Activated B cell treated with CpG ODN at 0.5 μM for 24 hours (primary cell): ENCODE measurements at regions not wholly inside any gene's neighbourhood (a gene's known extent, or its start where the extent isn't known, plus 50 kb on each side); places are given as distances from the start of the nearest gene placed in this dataset.
"Not testable (repeated sequence)": the region's sequence is repeated elsewhere in the genome, so short reads cannot be mapped to it uniquely, and the experiment has no call there.

Experiments
- ATAC-seq: fragments of 200-7000 bp; cut with Tn5 transposase; one replicate; pipeline ENCODE4 v1.10.0; 2021; ENCODE audit warnings: low read depth, mild to moderate bottlenecking, moderate library complexity
- CTCF ChIA-PET: fragments of 350-600 bp; sonication (Branson Sonifier 250); formaldehyde crosslinking; loops from one replicate; lab custom pipeline; 2021; ENCODE audit warnings: antibody characterized with exemption; lab: Charles Lee
- POLR2A ChIA-PET: fragments of 350-600 bp; sonication (Branson Sonifier 250); formaldehyde crosslinking; loops from one replicate; lab custom pipeline; 2021; ENCODE audit warnings: antibody characterized with exemption; lab: Charles Lee
- DNase-seq: peaks from one replicate; pipeline ENCODE4 v3.0.0; 2022
- H3K27ac Mint-ChIP-seq: one replicate; pipeline ENCODE4 v1.8.0; 2020; ENCODE audit warnings: mixed read lengths
- H3K27me3 Mint-ChIP-seq: one replicate; pipeline ENCODE4 v1.8.0; 2021; ENCODE audit warnings: mixed read lengths
- H3K36me3 Mint-ChIP-seq: one replicate; pipeline ENCODE4 v1.8.0; 2021; ENCODE audit warnings: low read depth, mixed read lengths
- H3K4me1 Mint-ChIP-seq: one replicate; pipeline ENCODE4 v1.8.0; 2021; ENCODE audit warnings: mixed read lengths
- H3K4me3 Mint-ChIP-seq: one replicate; pipeline ENCODE4 v1.8.0; 2020; ENCODE audit warnings: mild to moderate bottlenecking, mixed read lengths
- H3K9me3 Mint-ChIP-seq: one replicate; pipeline ENCODE4 v1.8.0; 2020; ENCODE audit warnings: mixed read lengths
- CTCF ChIP-seq: fragments of 200-600 bp; IDR thresholded peaks from one replicate; pipeline ENCODE4 v1.8.0; 2022; ENCODE audit warnings: antibody characterized with exemption, mild to moderate bottlenecking
- intact Hi-C: fragments of 100-400 bp; cut with micrococcal nuclease; formaldehyde crosslinking; loops from one replicate; pipeline ENCODE4 v1.15.1; 2024

GRCh38 chr2:221897718-221898117 is 325.6 kb upstream of the EPHA4 start:
- no peak overlapping the region for H3K27ac Mint-ChIP-seq
- H3K4me3 Mint-ChIP-seq: no peak overlapping the region
- H3K4me1 Mint-ChIP-seq: no peaks in the 10 kb centered on the region
- H3K27me3 Mint-ChIP-seq: no peaks in the 10 kb centered on the region
- ChIA-PET POLR2A (no interaction called here), CTCF (no interaction called here)
- ATAC-seq (no peak), DNase-seq (no peak)
- intact Hi-C loops: no loop called here
- H3K36me3 Mint-ChIP-seq: no peaks in the 10 kb centered on the region
- no peak for TF ChIP-seq CTCF
- H3K9me3 Mint-ChIP-seq: no peaks in the 10 kb centered on the region

- TF ChIP-seq CTCF: no peak
- Mint-ChIP-seq H3K36me3 (no peaks in the 10 kb centered on the region), H3K27ac (no peak overlapping the region), H3K4me3 (no peak overlapping the region), H3K4me1 (no peaks in the 10 kb centered on the region), H3K27me3 (no peaks in the 10 kb centered on the region), H3K9me3 (no peaks in the 10 kb centered on the region)
- intact Hi-C loops: no loop called here
- ChIA-PET CTCF (no interaction called here), POLR2A (no interaction called here)
- DNase-seq (no peak), ATAC-seq (no peak)
Measured at GRCh38 chr2:221896505-221897151, 324.5 kb upstream of the EPHA4 start.

GRCh38 chr2:221895366-221896121 is 323.4 kb upstream of the EPHA4 start:
- no peak overlapping the region for H3K27ac Mint-ChIP-seq
- no peaks in the 10 kb centered on the region for H3K36me3 Mint-ChIP-seq
- TF ChIP-seq CTCF: no peak
- intact Hi-C loops: no loop called here
- ChIA-PET POLR2A (no interaction called here), CTCF (no interaction called here)
- no peak for ATAC-seq
- no peak for DNase-seq
- no peak overlapping the region for H3K4me3 Mint-ChIP-seq
- no peaks in the 10 kb centered on the region for H3K27me3 Mint-ChIP-seq
- H3K9me3 Mint-ChIP-seq: no peaks in the 10 kb centered on the region
- no peaks in the 10 kb centered on the region for H3K4me1 Mint-ChIP-seq

GRCh38 chr2:221893501-221893900 is 321.4 kb upstream of the EPHA4 start:
- Mint-ChIP-seq H3K4me3 (no peak overlapping the region), H3K9me3 (no peaks in the 10 kb centered on the region), H3K4me1 (no peaks in the 10 kb centered on the region), H3K27me3 (no peaks in the 10 kb centered on the region), H3K27ac (no peak overlapping the region), H3K36me3 (no peaks in the 10 kb centered on the region)
- DNase-seq: no peak
- TF ChIP-seq CTCF: no peak
- POLR2A ChIA-PET: no interaction called here
- no peak for ATAC-seq
- CTCF ChIA-PET: no interaction called here
- intact Hi-C loops: no loop called here

GRCh38 chr2:221892006-221892405 is 319.9 kb upstream of the EPHA4 start:
- H3K36me3 Mint-ChIP-seq, ATAC-seq, H3K4me3 Mint-ChIP-seq, DNase-seq, CTCF ChIA-PET, POLR2A ChIA-PET, H3K9me3 Mint-ChIP-seq, H3K27ac Mint-ChIP-seq, H3K27me3 Mint-ChIP-seq, intact Hi-C loops, H3K4me1 Mint-ChIP-seq: not testable (repeated sequence)
